ENCODE measurements at regions not wholly inside any gene's neighbourhood (a gene's known extent, or its start where the extent isn't known, plus 50 kb on each side); places are given as distances from the start of the nearest gene placed in this dataset.

GRCh38 chr3:25281041-25281731 lies 146.9 kb upstream of the RARB start:
- 74% methylated on average over 4 of the region's 4 CpGs for WGBS
- TF ChIP-seq POLR2AphosphoS5 (IDR thresholded peaks at IDR 0.05), result no peak
- TF ChIP-seq CTCF (IDR thresholded peaks at IDR 0.05), result no peak
- TF ChIP-seq EP300 (IDR thresholded peaks at IDR 0.05), result no peak
- TF ChIP-seq POLR2A (IDR thresholded peaks at IDR 0.05), result no peak
- H3K27me3 ChIP-seq, result no peaks in the 10 kb centered on the region
- no peaks in the 10 kb centered on the region for H3K9me3 ChIP-seq
- no peaks in the 10 kb centered on the region for H3K36me3 ChIP-seq
- H3K4me3 ChIP-seq, result no peak overlapping the region
- no peak for DNase-seq (ENCODE audit: low spot score in 2 of 2)
- H3K4me1 ChIP-seq, result no peaks in the 10 kb centered on the region
- no peak overlapping the region for H3K27ac ChIP-seq

GRCh38 chr3:25281732-25282126 lies 146.3 kb upstream of the RARB start:
- 88% methylated on average over 2 of the region's 2 CpGs for WGBS
- H3K4me3 ChIP-seq, result no peak overlapping the region
- no peaks in the 10 kb centered on the region for H3K4me1 ChIP-seq
- TF ChIP-seq CTCF (IDR thresholded peaks at IDR 0.05) (no peak), POLR2A (IDR thresholded peaks at IDR 0.05) (no peak), EP300 (IDR thresholded peaks at IDR 0.05) (no peak)
- no peaks in the 10 kb centered on the region for H3K9me3 ChIP-seq
- no peak overlapping the region for H3K27ac ChIP-seq
- H3K36me3 ChIP-seq, result no peaks in the 10 kb centered on the region
- H3K27me3 ChIP-seq, result no peaks in the 10 kb centered on the region
- DNase-seq (ENCODE audit: low spot score in 2 of 2), result no peak

GRCh38 chr3:25283613-25284012 lies 144.4 kb upstream of the RARB start:
- no peaks in the 10 kb centered on the region for H3K27me3 ChIP-seq
- no peak overlapping the region for H3K4me3 ChIP-seq
- H3K36me3 ChIP-seq, result no peaks in the 10 kb centered on the region
- H3K9me3 ChIP-seq, result no peaks in the 10 kb centered on the region
- H3K4me1 ChIP-seq, result no peaks in the 10 kb centered on the region
- H3K27ac ChIP-seq, result no peak overlapping the region
- no peak for TF ChIP-seq EP300 (IDR thresholded peaks at IDR 0.05)
- TF ChIP-seq POLR2AphosphoS5 (IDR thresholded peaks at IDR 0.05), result no peak
- TF ChIP-seq CTCF (IDR thresholded peaks at IDR 0.05), result no peak
- TF ChIP-seq POLR2A (IDR thresholded peaks at IDR 0.05), result no peak
- no peak for DNase-seq (ENCODE audit: low spot score in 2 of 2)
- whole genome bisulfite sequencing, result 98% methylated on average over 3 of the region's 3 CpGs

- Histone ChIP-seq H3K4me1 (no peaks in the 10 kb centered on the region), H3K36me3 (no peaks in the 10 kb centered on the region), H3K27ac (no peak overlapping the region), H3K9me3 (no peaks in the 10 kb centered on the region), H3K4me3 (no peak overlapping the region), H3K27me3 (no peaks in the 10 kb centered on the region)
- TF ChIP-seq EP300 (IDR thresholded peaks at IDR 0.05), result no peak
- no peak for TF ChIP-seq POLR2AphosphoS5 (IDR thresholded peaks at IDR 0.05)
- no peak for TF ChIP-seq CTCF (IDR thresholded peaks at IDR 0.05)
- TF ChIP-seq POLR2A (IDR thresholded peaks at IDR 0.05), result no peak
- DNase-seq (ENCODE audit: low spot score in 2 of 2), result no peak
These were observed 143.8 kb upstream of the RARB start for GRCh38 chr3:25284249-25284648.

GRCh38 chr3:25287291-25287884 lies 140.7 kb upstream of the RARB start:
- H3K4me3 ChIP-seq, result no peak overlapping the region
- TF ChIP-seq POLR2A (IDR thresholded peaks at IDR 0.05) (no peak), POLR2AphosphoS5 (IDR thresholded peaks at IDR 0.05) (no peak), CTCF (IDR thresholded peaks at IDR 0.05) (no peak), EP300 (IDR thresholded peaks at IDR 0.05) (no peak)
- 100% methylated on average over 1 of the region's 1 CpG for WGBS
- H3K36me3 ChIP-seq, result no peaks in the 10 kb centered on the region
- no peak for DNase-seq (ENCODE audit: low spot score in 2 of 2)
- no peaks in the 10 kb centered on the region for H3K27me3 ChIP-seq
- no peak overlapping the region for H3K27ac ChIP-seq
- no peaks in the 10 kb centered on the region for H3K4me1 ChIP-seq
- no peaks in the 10 kb centered on the region for H3K9me3 ChIP-seq

Data from suprapubic skin (tissue), 4 donors.